Breast epithelium (tissue), 4 donors: ENCODE measurements at regions not wholly inside any gene's neighbourhood (a gene's known extent, or its start where the extent isn't known, plus 50 kb on each side); places are given as distances from the start of the nearest gene placed in this dataset.

Experiments
- DNase-seq, 2 donors: peaks; one replicate each; pipeline ENCODE4 v3.0.0-alpha.2; 2019; ENCODE audit warnings: low spot score in 2 of 2
- H3K27ac ChIP-seq, 2 donors: fragments of 200-600 bp; sonication (generic) in 1 of 2; one replicate each; pipeline ENCODE4 v1.5.1; 2016 to 2019; ENCODE audit warnings: mild to moderate bottlenecking in 1 of 2
- H3K27me3 ChIP-seq, 2 donors: fragments of 200-600 bp; sonication (generic) in 1 of 2; one replicate each; pipeline versions ENCODE4 v1.5.1 to v1.6.0; 2017 to 2019; ENCODE audit warnings: control low read depth in 1 of 2, mild to moderate bottlenecking in 1 of 2
- H3K36me3 ChIP-seq: fragments of 200-600 bp; one replicate; pipeline ENCODE4 v1.5.1; 2019
- H3K4me1 ChIP-seq, 2 donors: fragments of 200-600 bp; sonication (generic); one replicate each; pipeline ENCODE4 v1.5.1; 2016 to 2019; ENCODE audit warnings: control low read depth in 1 of 2
- H3K4me3 ChIP-seq, 3 donors: fragments of 200-600 bp; sonication (generic); 1 replicate in 2 of 3; 2 replicates in 1 of 3; pipeline ENCODE4 v1.5.1; 2016 to 2019; ENCODE audit warnings: mild to moderate bottlenecking in 3 of 3, moderate library complexity in 2 of 3
- H3K9me3 ChIP-seq, 2 donors: fragments of 200-600 bp; sonication (generic) in 1 of 2; one replicate each; pipeline ENCODE4 v1.5.1; 2016 to 2019; ENCODE audit warnings: control low read depth in 1 of 2
- POLR2A ChIP-seq: fragments of 450-650 bp; IDR thresholded peaks from one replicate; pipeline ENCODE4 v1.6.1; 2016; ENCODE audit warnings: antibody characterized with exemption, mild to moderate bottlenecking, moderate library complexity
- POLR2AphosphoS5 ChIP-seq, 3 donors: sonication (generic); formaldehyde crosslinking; IDR thresholded peaks; one replicate each; pipeline ENCODE4 v1.6.1; 2017; ENCODE audit warnings: antibody characterized with exemption in 3 of 3
- intact Hi-C: fragments of 100-400 bp; cut with DNase I; formaldehyde crosslinking; loops from one replicate; pipeline ENCODE4 v1.15.1; 2023; ENCODE audit warnings: low total_unique reads
- TF ChIP-seq, protein P1 (sequence below), 3 donors: fragments of 450-650 bp; IDR thresholded peaks; one replicate each; pipeline ENCODE4 v1.5.1; 2016 to 2017; ENCODE audit warnings: antibody characterized with exemption in 3 of 3, mild to moderate bottlenecking in 3 of 3, moderate library complexity in 3 of 3

DNA sequence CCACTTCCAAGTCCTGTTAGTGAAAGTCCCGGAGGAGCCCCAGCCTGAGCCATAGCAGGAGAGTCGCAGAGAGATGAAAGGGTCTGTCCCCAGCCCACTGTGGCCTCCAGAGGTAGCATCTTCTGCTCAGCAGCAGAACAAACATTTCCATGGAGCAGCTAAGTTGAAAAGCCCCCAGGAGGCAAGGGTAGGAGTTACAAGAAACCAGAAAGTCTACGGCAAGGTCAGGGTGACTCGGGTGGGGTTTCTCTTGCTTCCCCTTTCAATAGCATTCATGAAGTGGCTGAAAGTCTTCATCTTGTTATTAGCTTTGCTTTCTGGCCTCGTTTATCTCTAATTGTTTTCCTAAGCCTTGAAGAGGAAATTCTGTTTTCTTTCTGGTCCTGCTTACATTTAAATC is 151.2 kb upstream of the DIO3 start:
- Histone ChIP-seq H3K4me1 (no peaks in the 10 kb centered on the region), H3K36me3 (no peaks in the 10 kb centered on the region), H3K9me3 (no peaks in the 10 kb centered on the region), H3K27ac (no peak overlapping the region), H3K27me3 (no peaks in the 10 kb centered on the region), H3K4me3 (no peak overlapping the region)
- intact Hi-C loops = no loop called here
- DNase-seq = no peak
- TF ChIP-seq POLR2A (no peak), POLR2AphosphoS5 (IDR thresholded peaks at IDR 0.05) (no peak)
- TF ChIP-seq, protein P1, sequence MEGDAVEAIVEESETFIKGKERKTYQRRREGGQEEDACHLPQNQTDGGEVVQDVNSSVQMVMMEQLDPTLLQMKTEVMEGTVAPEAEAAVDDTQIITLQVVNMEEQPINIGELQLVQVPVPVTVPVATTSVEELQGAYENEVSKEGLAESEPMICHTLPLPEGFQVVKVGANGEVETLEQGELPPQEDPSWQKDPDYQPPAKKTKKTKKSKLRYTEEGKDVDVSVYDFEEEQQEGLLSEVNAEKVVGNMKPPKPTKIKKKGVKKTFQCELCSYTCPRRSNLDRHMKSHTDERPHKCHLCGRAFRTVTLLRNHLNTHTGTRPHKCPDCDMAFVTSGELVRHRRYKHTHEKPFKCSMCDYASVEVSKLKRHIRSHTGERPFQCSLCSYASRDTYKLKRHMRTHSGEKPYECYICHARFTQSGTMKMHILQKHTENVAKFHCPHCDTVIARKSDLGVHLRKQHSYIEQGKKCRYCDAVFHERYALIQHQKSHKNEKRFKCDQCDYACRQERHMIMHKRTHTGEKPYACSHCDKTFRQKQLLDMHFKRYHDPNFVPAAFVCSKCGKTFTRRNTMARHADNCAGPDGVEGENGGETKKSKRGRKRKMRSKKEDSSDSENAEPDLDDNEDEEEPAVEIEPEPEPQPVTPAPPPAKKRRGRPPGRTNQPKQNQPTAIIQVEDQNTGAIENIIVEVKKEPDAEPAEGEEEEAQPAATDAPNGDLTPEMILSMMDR (IDR thresholded peaks at IDR 0.05) = no peak

DNA sequence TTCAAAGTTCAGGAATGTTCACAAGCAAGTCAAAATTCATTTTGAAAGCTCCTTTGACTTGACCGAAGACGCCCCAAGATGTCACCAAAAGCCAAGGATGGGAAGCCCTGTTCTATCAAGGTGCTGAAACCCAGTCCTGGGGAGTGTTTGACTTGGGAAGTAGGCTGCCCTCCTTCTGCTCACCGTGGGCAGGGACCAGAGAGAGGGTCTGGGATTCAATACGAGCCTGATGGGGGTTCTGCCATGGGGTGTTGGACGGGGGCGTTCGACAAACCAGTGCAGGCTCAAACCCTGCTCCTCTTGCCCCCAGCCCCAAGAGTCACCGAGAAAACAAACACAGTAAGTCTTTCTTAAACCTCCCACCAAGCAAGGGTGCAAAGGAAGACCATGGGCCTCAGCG is 150.1 kb upstream of the DIO3 start:
- DNase-seq = no peak
- Histone ChIP-seq H3K4me1 (no peaks in the 10 kb centered on the region), H3K36me3 (no peaks in the 10 kb centered on the region), H3K4me3 (no peak overlapping the region), H3K27me3 (no peaks in the 10 kb centered on the region), H3K9me3 (no peaks in the 10 kb centered on the region), H3K27ac (no peak overlapping the region)
- TF ChIP-seq POLR2A (no peak), POLR2AphosphoS5 (IDR thresholded peaks at IDR 0.05) (no peak)
- TF ChIP-seq, protein P1 (IDR thresholded peaks at IDR 0.05) = no peak
- intact Hi-C loops = no loop called here

DNA sequence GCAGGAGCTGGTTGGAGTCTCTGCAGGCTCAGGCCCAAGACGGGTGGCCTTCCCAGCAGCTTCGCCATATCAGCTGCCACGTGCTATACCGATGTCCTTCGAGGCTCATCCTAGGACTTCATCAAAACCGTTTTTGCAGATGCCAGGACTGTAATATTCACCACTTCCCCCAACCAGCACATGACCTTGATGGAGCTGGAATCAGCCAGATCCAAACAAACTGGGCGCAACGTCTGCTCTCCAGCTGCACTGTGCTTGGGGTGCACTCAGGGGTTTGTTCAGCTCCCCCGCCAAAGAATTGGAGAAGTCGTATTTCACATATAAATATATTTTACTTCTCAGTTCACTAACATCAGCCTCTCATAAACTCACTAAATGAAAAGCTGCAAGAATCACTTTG is 149.5 kb upstream of the DIO3 start:
- H3K27ac ChIP-seq = no peak overlapping the region
- no peak overlapping the region for H3K4me3 ChIP-seq
- TF ChIP-seq POLR2AphosphoS5 (IDR thresholded peaks at IDR 0.05) = no peak
- TF ChIP-seq, protein P1 (IDR thresholded peaks at IDR 0.05) = no peak
- no peak for TF ChIP-seq POLR2A
- DNase-seq = no peak
- no peaks in the 10 kb centered on the region for H3K9me3 ChIP-seq
- no peaks in the 10 kb centered on the region for H3K4me1 ChIP-seq
- intact Hi-C loops = no loop called here
- no peaks in the 10 kb centered on the region for H3K36me3 ChIP-seq
- no peaks in the 10 kb centered on the region for H3K27me3 ChIP-seq

DNA sequence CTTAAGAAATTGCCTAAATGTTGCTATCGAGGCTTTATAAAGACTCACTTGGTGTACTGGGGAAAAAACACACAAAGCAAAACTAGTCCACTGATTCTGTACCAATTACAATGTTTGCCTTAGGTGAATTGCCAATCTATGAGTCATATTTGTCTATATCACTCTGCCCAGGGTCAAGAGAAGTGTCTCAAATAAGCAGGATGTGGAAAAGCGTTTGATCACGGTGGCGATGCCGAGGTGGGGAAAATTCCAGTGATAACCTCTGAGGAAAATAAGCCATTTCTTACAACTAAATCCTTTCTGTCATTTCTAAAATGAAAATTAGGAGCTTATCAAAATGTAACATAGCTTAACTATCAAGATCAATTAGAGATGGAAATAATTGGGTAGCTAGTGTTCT is 148.6 kb upstream of the DIO3 start:
- H3K27ac ChIP-seq = no peak overlapping the region
- intact Hi-C loops = no loop called here
- TF ChIP-seq POLR2A = no peak
- no peak for TF ChIP-seq POLR2AphosphoS5 (IDR thresholded peaks at IDR 0.05)
- TF ChIP-seq, protein P1 (IDR thresholded peaks at IDR 0.05) = no peak

DNA sequence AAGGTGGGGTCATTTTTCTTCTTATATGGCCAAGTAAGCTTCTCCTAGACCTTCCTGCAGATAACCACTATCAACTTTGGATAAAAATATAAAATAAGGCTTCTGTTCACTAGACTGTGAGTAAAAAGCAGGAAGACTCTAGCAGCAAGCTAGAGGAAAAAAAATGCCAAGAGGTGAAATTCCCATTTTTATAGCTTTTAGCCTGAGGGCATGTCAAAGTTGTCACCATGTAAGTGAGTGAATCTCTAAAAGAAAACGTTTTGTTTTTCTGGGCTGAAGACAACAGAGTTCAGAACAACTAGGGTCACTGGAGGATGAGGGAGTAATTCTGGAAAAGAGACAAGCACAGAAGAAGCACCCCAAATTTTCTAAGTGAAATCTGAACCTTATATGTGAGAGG is 143.9 kb upstream of the DIO3 start:
- Histone ChIP-seq H3K9me3 (peaks cover 0 to 13% of the 10 kb centered on the region in 2 donors), H3K4me3 (no peak overlapping the region), H3K4me1 (no peaks in the 10 kb centered on the region), H3K36me3 (no peaks in the 10 kb centered on the region), H3K27ac (no peak overlapping the region), H3K27me3 (no peaks in the 10 kb centered on the region)
- no peak for DNase-seq
- TF ChIP-seq, protein P1 (IDR thresholded peaks at IDR 0.05) = no peak
- TF ChIP-seq POLR2AphosphoS5 (IDR thresholded peaks at IDR 0.05) = no peak
- no peak for TF ChIP-seq POLR2A
- intact Hi-C loops = no loop called here

More for the DNA sequence above, 148.6 kb upstream of the DIO3 start:
- Histone ChIP-seq H3K4me1 (no peaks in the 10 kb centered on the region), H3K27me3 (no peaks in the 10 kb centered on the region), H3K9me3 (peaks cover 0 to 6% of the 10 kb centered on the region in 2 donors), H3K4me3 (no peak overlapping the region), H3K36me3 (no peaks in the 10 kb centered on the region)
- DNase-seq = no peak
